NT2/D1 (cell line): ENCODE measurements at regions not wholly inside any gene's neighbourhood (a gene's known extent, or its start where the extent isn't known, plus 50 kb on each side); places are given as distances from the start of the nearest gene placed in this dataset.

ENCODE experiments used
- SUZ12 ChIP-seq: IDR thresholded peaks from 2 replicates; pipeline ENCODE4 v1.6.1; 2011; ENCODE audit not compliant: insufficient read length, insufficient read depth; ENCODE audit errors: extremely low read depth
- ZNF274 ChIP-seq: IDR thresholded peaks from 2 replicates; pipeline ENCODE4 v1.6.1; 2011; ENCODE audit warnings: mild to moderate bottlenecking, low read depth, low read length

GRCh38 chr21:27715131-27715530 is 748.2 kb upstream of the ADAMTS5 start:
- TF ChIP-seq SUZ12 (no peak), ZNF274 (no peak)
